GM12872 (cell line): ENCODE measurements at regions not wholly inside any gene's neighbourhood (a gene's known extent, or its start where the extent isn't known, plus 50 kb on each side); places are given as distances from the start of the nearest gene placed in this dataset.
A peak's percentile ranks its signal among the peaks of the same experiment; 100 is the strongest.

Experiments used
- CTCF ChIP-seq: IDR thresholded peaks from 3 replicates; pipeline ENCODE4 v1.5.1; 2011; ENCODE audit warnings: low read depth, mild to moderate bottlenecking, low read length, moderate library complexity; ENCODE audit not compliant: insufficient read depth

DNA sequence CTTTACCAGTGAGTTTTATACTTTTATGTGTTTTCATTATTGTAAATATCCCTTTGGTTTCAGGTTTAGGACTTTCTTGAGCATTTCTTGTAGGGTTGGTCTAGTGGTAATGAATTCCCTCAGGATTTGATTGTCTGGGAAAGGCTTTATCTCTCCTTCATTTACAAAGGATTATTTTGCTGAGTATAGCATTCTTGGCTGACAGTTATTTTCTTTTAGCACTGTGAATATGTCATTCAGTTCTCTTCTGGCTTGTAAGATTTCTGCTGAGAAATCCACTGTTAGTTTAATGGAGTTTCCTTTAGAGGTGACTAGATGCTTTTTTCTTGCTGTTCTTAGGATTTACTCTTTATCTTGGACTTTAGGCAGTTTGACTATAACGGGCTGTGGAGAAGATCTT is 373.9 kb downstream of the TSN start:
- no peak for TF ChIP-seq CTCF

DNA sequence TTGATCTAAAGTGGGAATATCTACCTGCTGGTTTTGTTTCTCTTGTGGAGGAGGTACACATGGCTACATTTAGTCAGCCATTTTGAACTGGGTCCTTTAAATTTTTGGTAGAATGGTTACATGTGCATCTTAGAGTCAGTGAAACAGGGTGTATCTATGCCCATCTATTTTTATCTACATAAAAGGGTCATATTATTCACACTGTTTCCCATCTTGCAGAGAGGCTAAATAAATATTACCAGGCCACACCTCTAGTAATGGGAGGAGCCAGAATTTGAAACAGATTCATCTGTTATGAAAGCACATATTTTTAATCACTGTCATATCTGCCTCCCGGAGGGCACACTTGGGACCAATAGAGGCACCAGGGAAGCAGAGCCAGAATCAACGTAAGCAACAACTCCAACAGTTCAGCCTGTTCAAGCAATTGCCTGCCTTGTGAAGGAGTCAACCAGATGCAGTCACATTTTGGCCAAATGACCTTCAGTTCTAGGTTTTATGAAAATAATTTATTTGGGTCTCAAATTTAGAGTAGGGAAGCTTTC is 376.8 kb downstream of the TSN start:
- no peak for TF ChIP-seq CTCF

DNA sequence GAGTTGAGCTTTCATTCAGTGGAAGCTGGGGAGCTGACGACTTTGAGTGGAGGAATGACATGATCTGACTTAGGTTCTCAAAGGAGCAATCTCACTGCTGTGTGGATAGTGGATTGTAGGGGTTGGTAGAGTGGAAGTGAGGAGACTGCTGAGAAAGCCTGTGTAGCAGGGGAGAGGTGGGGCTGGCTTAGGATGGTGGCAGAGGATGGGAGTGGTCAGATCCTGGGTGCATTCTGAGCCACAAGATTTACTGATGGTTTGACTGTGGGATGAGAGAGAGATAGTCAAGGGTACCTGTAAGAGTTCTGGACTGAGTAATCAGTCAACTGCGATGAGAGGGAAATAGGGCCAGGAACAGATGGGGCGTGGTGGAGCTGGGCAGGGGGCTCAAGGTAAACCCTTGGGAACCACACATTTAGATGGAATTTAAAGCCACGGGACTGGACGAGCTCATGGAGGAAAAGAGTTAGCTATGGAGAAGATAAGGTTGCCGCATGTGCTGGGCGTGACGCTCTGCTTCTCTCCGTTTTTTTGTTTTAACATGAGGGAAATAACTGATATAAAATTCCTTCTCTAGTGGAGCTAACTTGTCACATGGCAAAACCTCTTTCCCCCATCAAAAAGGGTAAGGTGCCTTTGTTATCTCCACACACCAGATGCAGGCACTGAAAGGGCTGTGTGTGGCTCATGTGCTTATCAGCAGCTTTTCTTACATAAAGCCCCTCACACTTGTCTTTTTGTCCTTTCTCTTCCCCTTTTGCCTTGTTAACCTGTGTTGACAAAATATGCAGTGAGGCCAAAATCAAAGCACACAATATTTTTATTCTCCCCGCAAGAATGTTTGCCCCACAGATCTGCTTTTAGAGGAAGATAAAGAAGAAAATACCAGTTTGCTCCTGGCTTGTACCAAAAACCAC is 379.8 kb downstream of the TSN start:
- no peak for TF ChIP-seq CTCF

DNA sequence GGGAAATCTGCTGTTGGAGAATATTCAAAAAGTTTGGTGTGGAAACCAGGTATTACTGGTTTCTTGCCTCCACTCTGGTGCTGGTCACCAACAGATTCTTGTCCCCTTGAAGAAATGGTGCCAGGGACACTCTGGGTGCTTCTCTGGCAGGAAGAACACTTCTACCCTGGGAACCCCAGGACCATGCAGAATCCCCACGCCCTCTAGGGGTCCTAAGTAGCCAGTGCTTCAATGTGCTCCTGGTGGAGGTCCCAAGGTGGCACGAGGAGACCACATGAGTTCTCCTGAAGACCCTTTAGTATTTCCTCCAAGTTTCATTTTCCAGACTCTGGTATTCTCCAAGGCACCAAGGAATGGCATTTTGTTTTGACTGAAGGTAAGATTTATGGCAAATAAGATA is 380.6 kb downstream of the TSN start:
- TF ChIP-seq CTCF: peak; percentile 73

DNA sequence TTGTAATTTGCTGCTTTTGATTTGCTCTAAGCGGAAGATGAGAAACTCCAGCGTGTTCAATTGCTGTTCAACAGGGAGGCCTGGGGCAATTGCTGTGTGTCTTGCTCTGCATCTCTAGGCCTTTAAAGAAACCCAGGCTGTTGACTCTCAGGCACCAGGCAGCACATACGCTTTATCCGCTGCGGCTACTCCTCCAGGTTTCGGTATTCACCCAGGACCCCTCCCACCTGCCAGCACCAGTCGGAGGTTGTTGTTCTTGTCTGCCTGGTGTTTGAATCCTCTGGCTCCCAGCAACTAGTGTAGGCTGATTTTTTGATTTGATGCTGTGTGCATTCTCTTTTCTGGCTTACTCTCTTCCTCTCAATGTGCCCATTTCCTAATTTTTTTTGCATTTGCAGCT is 383.1 kb downstream of the TSN start:
- TF ChIP-seq CTCF: no peak

DNA sequence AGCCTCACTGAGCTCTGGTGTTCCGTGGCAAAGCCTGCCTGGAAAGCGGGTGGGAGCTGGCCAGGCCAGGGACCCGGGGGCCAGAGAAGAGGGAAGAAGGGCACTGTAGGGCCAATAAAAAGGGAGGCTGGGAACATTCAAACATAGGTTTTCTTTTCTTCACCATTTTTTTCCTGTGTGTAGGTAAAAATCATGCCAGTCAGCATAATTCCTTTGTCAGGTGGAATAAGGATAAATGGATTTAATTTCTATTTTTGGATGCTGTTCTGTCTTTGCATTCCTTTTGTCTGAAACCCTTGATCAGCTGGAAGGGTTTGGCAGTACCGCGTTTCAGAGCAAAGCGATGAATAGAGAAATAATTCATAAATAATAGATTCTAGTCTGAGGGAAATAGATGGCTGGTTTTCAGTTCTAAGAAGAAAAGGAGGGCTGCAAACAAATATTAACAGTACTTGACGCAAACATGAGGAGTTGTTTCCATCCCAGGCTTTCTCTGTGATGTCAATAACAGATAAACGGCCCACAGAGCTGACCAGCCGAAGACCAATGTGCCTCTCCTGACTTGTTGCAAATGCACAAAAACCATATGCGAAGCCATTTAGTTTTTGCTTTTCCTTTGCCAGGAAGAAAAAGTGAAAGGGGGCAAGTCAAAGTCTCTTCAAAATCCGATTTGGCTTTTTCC is 384.4 kb downstream of the TSN start:
- TF ChIP-seq CTCF: no peak

DNA sequence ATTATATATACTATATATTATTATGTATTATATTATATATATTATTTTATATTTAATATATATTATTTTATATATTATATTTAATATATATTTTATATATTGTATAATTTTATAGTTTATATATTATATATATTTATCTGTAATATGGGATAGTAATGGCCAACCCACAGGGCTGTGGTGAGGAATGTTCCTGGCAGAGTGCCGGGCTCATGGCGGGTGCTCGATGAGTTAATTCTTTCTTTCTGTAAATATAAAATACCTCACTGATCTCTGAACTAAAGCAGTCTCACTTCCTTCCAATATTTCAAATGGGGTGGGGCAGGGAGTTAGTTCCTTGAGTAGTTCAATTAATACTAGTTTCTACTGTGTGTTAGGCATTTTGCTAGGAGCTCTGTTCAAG is 389.4 kb downstream of the TSN start:
- TF ChIP-seq CTCF: no peak
